Mesenchymal stem cell (in vitro differentiated cells and primary cell): ENCODE measurements at regions not wholly inside any gene's neighbourhood (a gene's known extent, or its start where the extent isn't known, plus 50 kb on each side); places are given as distances from the start of the nearest gene placed in this dataset.
"Not testable (repeated sequence)": the region's sequence is repeated elsewhere in the genome, so short reads cannot be mapped to it uniquely, and the experiment has no call there.

ENCODE experiments used
- DNase-seq: peaks from one replicate; pipeline ENCODE4 v3.0.0-alpha.2; 2013
- H2AFZ ChIP-seq: one replicate; pipeline ENCODE4 v1.6.1; 2013; ENCODE audit warnings: low read depth, mild to moderate bottlenecking, control low read depth, inconsistent platforms, low read length, moderate library complexity
- H2AK5ac ChIP-seq: 2 replicates; pipeline ENCODE4 v1.6.1; 2013; ENCODE audit warnings: low read length, moderate library complexity, mild to moderate bottlenecking, inconsistent platforms; ENCODE audit not compliant: severe bottlenecking
- H2BK120ac ChIP-seq: one replicate; pipeline ENCODE4 v1.6.1; 2013; ENCODE audit warnings: low read depth, mild to moderate bottlenecking, inconsistent platforms, low read length, moderate library complexity
- H2BK12ac ChIP-seq, 2 experiments: one replicate each; pipeline ENCODE4 v1.6.1; 2013; ENCODE audit warnings: inconsistent platforms in 2 of 2, low read length in 2 of 2, mild to moderate bottlenecking in 2 of 2, moderate library complexity in 2 of 2, control low read depth in 1 of 2
- H2BK15ac ChIP-seq: one replicate; pipeline ENCODE4 v1.6.1; 2013; ENCODE audit warnings: mild to moderate bottlenecking, low read depth, inconsistent platforms; ENCODE audit not compliant: poor library complexity, severe bottlenecking
- H2BK5ac ChIP-seq: 2 replicates; pipeline ENCODE4 v1.6.1; 2013; ENCODE audit warnings: low read depth, mild to moderate bottlenecking, low read length, control low read depth, inconsistent platforms; ENCODE audit not compliant: poor library complexity, severe bottlenecking
- H3K14ac ChIP-seq, 2 experiments: one replicate each; pipeline ENCODE4 v1.6.1; 2013; ENCODE audit warnings: inconsistent platforms in 2 of 2, low read length in 2 of 2, control low read depth in 1 of 2, mild to moderate bottlenecking in 1 of 2, moderate library complexity in 1 of 2
- H3K18ac ChIP-seq, 2 experiments: one replicate each; pipeline ENCODE4 v1.6.1; 2013; ENCODE audit warnings: inconsistent platforms in 2 of 2, low read length in 2 of 2, control low read depth in 1 of 2, low read depth in 1 of 2, mild to moderate bottlenecking in 1 of 2
- H3K23ac ChIP-seq, 2 experiments: one replicate each; pipeline ENCODE4 v1.6.1; 2013; ENCODE audit warnings: inconsistent platforms in 2 of 2, low read length in 2 of 2, mild to moderate bottlenecking in 2 of 2, moderate library complexity in 2 of 2, control low read depth in 1 of 2
- H3K27ac ChIP-seq: 2 replicates; pipeline ENCODE4 v1.5.1; 2013; ENCODE audit warnings: mild to moderate bottlenecking, moderate library complexity, low read length, control low read depth, inconsistent platforms; ENCODE audit not compliant: poor library complexity, severe bottlenecking
- H3K27me3 ChIP-seq, 2 experiments: 2 replicates each; pipeline versions ENCODE4 v1.6.1 to v1.7.0; 2013; ENCODE audit warnings: low read length in 2 of 2, mild to moderate bottlenecking in 2 of 2, moderate library complexity in 2 of 2, control low read depth in 1 of 2, inconsistent platforms in 1 of 2; ENCODE audit not compliant: control insufficient read depth in 1 of 2, insufficient read depth in 1 of 2
- H3K36me3 ChIP-seq, 2 experiments: 2 replicates each; pipeline versions ENCODE4 v1.6.1 to v1.7.0; 2013; ENCODE audit warnings: low read length in 2 of 2, control low read depth in 1 of 2, inconsistent platforms in 1 of 2, low read depth in 1 of 2, mild to moderate bottlenecking in 1 of 2; ENCODE audit not compliant: insufficient read depth in 2 of 2, control insufficient read depth in 1 of 2
- H3K4ac ChIP-seq, 2 experiments: one replicate each; pipeline ENCODE4 v1.6.1; 2013; ENCODE audit warnings: inconsistent platforms in 2 of 2, low read length in 2 of 2, mild to moderate bottlenecking in 2 of 2, moderate library complexity in 2 of 2, control low read depth in 1 of 2, low read depth in 1 of 2
- H3K4me1 ChIP-seq: 2 replicates; pipeline ENCODE4 v1.6.1; 2013; ENCODE audit warnings: low read depth, low read length, control low read depth; ENCODE audit not compliant: control insufficient read depth, insufficient read depth
- H3K4me2 ChIP-seq: 2 replicates; pipeline ENCODE4 v1.6.1; 2013; ENCODE audit warnings: low read length, mild to moderate bottlenecking, inconsistent platforms; ENCODE audit not compliant: poor library complexity, severe bottlenecking
- H3K4me3 ChIP-seq, 2 experiments: 2 replicates each; pipeline versions ENCODE4 v1.5.1 to v1.7.0; 2013; ENCODE audit warnings: low read length in 2 of 2, mild to moderate bottlenecking in 2 of 2, control low read depth in 1 of 2, low read depth in 1 of 2; ENCODE audit not compliant: insufficient read depth in 1 of 2
- H3K79me1 ChIP-seq: replicated peaks from 2 replicates; pipeline ENCODE4 v1.6.1; 2013; ENCODE audit warnings: mild to moderate bottlenecking, control low read depth, low read length, inconsistent platforms; ENCODE audit not compliant: poor library complexity, severe bottlenecking
- H3K9ac ChIP-seq: 2 replicates; pipeline ENCODE4 v1.7.0; 2013; ENCODE audit warnings: mild to moderate bottlenecking, low read length, moderate library complexity
- H3K9me3 ChIP-seq: 2 replicates; pipeline ENCODE4 v1.7.0; 2013; ENCODE audit warnings: mild to moderate bottlenecking, low read length; ENCODE audit not compliant: control insufficient read depth
- H4K8ac ChIP-seq: one replicate; pipeline ENCODE4 v1.6.1; 2013; ENCODE audit warnings: inconsistent platforms, mild to moderate bottlenecking, low read length, moderate library complexity
- H4K91ac ChIP-seq: one replicate; pipeline ENCODE4 v1.6.1; 2013; ENCODE audit warnings: mild to moderate bottlenecking, low read length, inconsistent platforms
- WGBS: methylation state at CpG from one replicate; pipeline ENCODE4 v1.1.7; 2013; ENCODE audit warnings: mixed read lengths; 5-methylcytosine and 5-hydroxymethylcytosine counted together

- H4K91ac ChIP-seq: no peak overlapping the region
- DNase-seq: no peak
- H2BK12ac ChIP-seq: no peak overlapping the region
- H3K4ac ChIP-seq: no peak overlapping the region
- H2AK5ac ChIP-seq: no peak overlapping the region
- no peak overlapping the region for H3K18ac ChIP-seq
- H3K27me3 ChIP-seq: no peaks in the 10 kb centered on the region
- H3K14ac ChIP-seq: no peak overlapping the region
- H3K4me3 ChIP-seq: no peak overlapping the region
- H3K4me1 ChIP-seq: peaks cover 2% of the 10 kb centered on the region
- no peak overlapping the region for H3K4me2 ChIP-seq
- no peak overlapping the region for H2BK120ac ChIP-seq
- no peak overlapping the region for H4K8ac ChIP-seq
- no peak overlapping the region for H3K23ac ChIP-seq
- H3K9ac ChIP-seq: no peak overlapping the region
- H2AFZ ChIP-seq: no peak overlapping the region
- H2BK5ac ChIP-seq: no peak overlapping the region
- peaks cover 8% of the 10 kb centered on the region for H3K9me3 ChIP-seq
- peaks cover 0 to 11% of the 10 kb centered on the region in 2 experiments for H3K36me3 ChIP-seq
- no peak overlapping the region for H3K27ac ChIP-seq
- H3K79me1 ChIP-seq: no peaks in the 10 kb centered on the region
- H2BK15ac ChIP-seq: no peak overlapping the region
- 86% methylated on average over 7 of the region's 8 CpGs for WGBS
These were observed 72.9 kb upstream of the PAX8 start for GRCh38 chr2:113351375-113352355.

- H3K79me1 ChIP-seq, H2AK5ac ChIP-seq, H3K4me1 ChIP-seq, H2BK120ac ChIP-seq, H4K8ac ChIP-seq, H2BK15ac ChIP-seq, H3K9me3 ChIP-seq, H3K4me3 ChIP-seq, H3K4me2 ChIP-seq, H3K27ac ChIP-seq, H3K36me3 ChIP-seq, H3K9ac ChIP-seq, H3K18ac ChIP-seq, H2BK5ac ChIP-seq, H3K27me3 ChIP-seq, H3K14ac ChIP-seq, H3K4ac ChIP-seq, H2BK12ac ChIP-seq, DNase-seq, H3K23ac ChIP-seq, H4K91ac ChIP-seq, H2AFZ ChIP-seq: not testable (repeated sequence)
- WGBS: no CpG with 5 or more reads among the region's 1 CpG
These were observed 65.1 kb upstream of the PAX8 start for GRCh38 chr2:113343800-113344199.

- no peak for DNase-seq
- Histone ChIP-seq H3K4me1 (peaks cover 8% of the 10 kb centered on the region), H3K9ac (no peak overlapping the region), H4K8ac (no peak overlapping the region), H3K79me1 (no peaks in the 10 kb centered on the region), H2AFZ (no peak overlapping the region), H3K23ac (no peak overlapping the region), H3K4me3 (no peak overlapping the region), H3K9me3 (no peaks in the 10 kb centered on the region), H2BK120ac (no peak overlapping the region), H3K4me2 (no peak overlapping the region), H3K14ac (no peak overlapping the region), H3K18ac (no peak overlapping the region), H2AK5ac (no peak overlapping the region), H2BK5ac (no peak overlapping the region), H2BK12ac (no peak overlapping the region), H3K4ac (no peak overlapping the region), H3K27ac (no peak overlapping the region), H2BK15ac (no peak overlapping the region), H3K36me3 (no peaks in the 10 kb centered on the region), H4K91ac (no peak overlapping the region), H3K27me3 (no peaks in the 10 kb centered on the region)
- 71% methylated on average over 9 of the region's 9 CpGs for WGBS
These were observed 63.9 kb upstream of the PAX8 start for GRCh38 chr2:113342650-113343049.

- H2BK5ac ChIP-seq, H2BK15ac ChIP-seq, H3K27me3 ChIP-seq, DNase-seq, H3K23ac ChIP-seq, H2BK120ac ChIP-seq, H3K4me3 ChIP-seq, H3K79me1 ChIP-seq, H3K18ac ChIP-seq, H3K4ac ChIP-seq, H2AFZ ChIP-seq, H3K36me3 ChIP-seq, H3K4me2 ChIP-seq, H3K9me3 ChIP-seq, H2AK5ac ChIP-seq, H3K27ac ChIP-seq, H3K9ac ChIP-seq, H4K91ac ChIP-seq, H4K8ac ChIP-seq, H2BK12ac ChIP-seq, H3K4me1 ChIP-seq, H3K14ac ChIP-seq: not testable (repeated sequence)
- WGBS: 92% methylated on average over 1 of the region's 3 CpGs
These were observed 63.1 kb upstream of the PAX8 start for GRCh38 chr2:113341870-113342253.
